HEK293T (cell line): ENCODE measurements at regions not wholly inside any gene's neighbourhood (a gene's known extent, or its start where the extent isn't known, plus 50 kb on each side); places are given as distances from the start of the nearest gene placed in this dataset.

Source experiments
- BHLHE40 ChIP-seq: fragments of 450-650 bp; IDR thresholded peaks from 2 replicates; pipeline ENCODE4 v1.6.1; 2016; ENCODE audit warnings: mild to moderate bottlenecking, moderate library complexity, borderline replicate concordance
- ELF4 ChIP-seq: fragments of 450-650 bp; IDR thresholded peaks from 2 replicates; pipeline ENCODE4 v1.6.1; 2017; ENCODE audit warnings: antibody characterized with exemption
- FOXK2 ChIP-seq: fragments of 450-650 bp; IDR thresholded peaks from 2 replicates; pipeline ENCODE4 v1.6.1; 2016; ENCODE audit warnings: mild to moderate bottlenecking
- L3MBTL2 ChIP-seq: fragments of 450-650 bp; conservative IDR thresholded peaks from 2 replicates; pipeline ENCODE4 v1.6.1; 2016; ENCODE audit warnings: mild to moderate bottlenecking
- SP1 ChIP-seq: fragments of 450-650 bp; IDR thresholded peaks from 2 replicates; pipeline ENCODE4 v1.6.1; 2017
- SUZ12 ChIP-seq: fragments of 450-650 bp; IDR thresholded peaks from 2 replicates; pipeline ENCODE4 v1.6.1; 2016; ENCODE audit warnings: mild to moderate bottlenecking
- TARDBP ChIP-seq: fragments of 450-650 bp; IDR thresholded peaks from 2 replicates; pipeline ENCODE4 v1.6.1; 2016

DNA sequence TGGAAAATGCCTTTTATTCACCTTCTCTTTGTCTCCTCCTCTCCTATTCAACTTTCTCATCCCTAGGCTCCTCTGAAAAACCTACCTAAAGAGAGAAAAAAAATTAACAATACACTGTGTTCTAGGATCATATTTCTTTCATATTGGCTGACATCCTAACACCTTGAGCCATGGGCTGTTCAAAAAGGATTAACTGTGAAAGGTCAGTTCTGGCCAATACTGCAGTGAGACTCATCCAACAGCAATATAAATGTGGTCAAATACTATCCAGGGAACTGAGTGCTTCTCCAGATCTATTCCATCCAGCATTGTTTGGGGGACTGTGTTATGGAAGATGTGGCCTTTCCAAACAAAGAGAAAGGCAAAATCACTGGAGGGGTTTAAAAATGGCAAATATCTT lies 131.1 kb upstream of the MOCS2 start:
- TF ChIP-seq L3MBTL2 (no peak), SUZ12 (no peak), FOXK2 (no peak), SP1 (no peak), TARDBP (no peak), ELF4 (no peak), BHLHE40 (no peak)
